Left lung (tissue), 4 donors: ENCODE measurements at regions not wholly inside any gene's neighbourhood (a gene's known extent, or its start where the extent isn't known, plus 50 kb on each side); places are given as distances from the start of the nearest gene placed in this dataset.

ENCODE experiments used
- ATAC-seq: fragments of 200-7000 bp; cut with Tn5 transposase; one replicate; pipeline ENCODE4 v1.9.1; 2020; ENCODE audit warnings: moderate library complexity
- DNase-seq, 4 donors: peaks; one replicate each; pipeline ENCODE4 v3.0.0-alpha.2; 2013 to 2020
- H3K27ac ChIP-seq, 2 donors: fragments of 200-600 bp; sonication (generic) in 1 of 2; one replicate each; pipeline versions ENCODE4 v1.5.0 to v1.8.0; 2020 to 2021
- H3K27me3 ChIP-seq, 2 donors: fragments of 200-600 bp; sonication (generic) in 1 of 2; one replicate each; pipeline versions ENCODE4 v1.5.0 to v1.8.0; 2020 to 2021
- H3K36me3 ChIP-seq, 2 donors: fragments of 200-600 bp; sonication (generic) in 1 of 2; one replicate each; pipeline versions ENCODE4 v1.5.0 to v1.8.0; 2020 to 2021
- H3K4me1 ChIP-seq, 2 donors: fragments of 200-600 bp; one replicate each; pipeline ENCODE4 v1.8.0; 2021
- H3K4me3 ChIP-seq, 2 donors: fragments of 200-600 bp; sonication (generic) in 1 of 2; one replicate each; pipeline versions ENCODE4 v1.5.0 to v1.8.0; 2020 to 2021; ENCODE audit warnings: mild to moderate bottlenecking in 1 of 2
- H3K9me3 ChIP-seq, 2 donors: fragments of 200-600 bp; sonication (generic) in 1 of 2; one replicate each; pipeline versions ENCODE4 v1.5.0 to v1.8.0; 2020 to 2021
- intact Hi-C, 2 donors: fragments of 100-400 bp; cut with DNase I; formaldehyde crosslinking; loops; one replicate each; pipeline versions ENCODE4 v1.11.2 to v1.14.2; 2022
- TF ChIP-seq, protein P1 (sequence below), 2 donors: fragments of 200-600 bp; sonication (generic) in 1 of 2; IDR thresholded peaks; one replicate each; pipeline versions ENCODE4 v1.5.0 to v1.8.0; 2021; ENCODE audit warnings: antibody characterized with exemption in 2 of 2
- donor health status: DM: no; HTN: yes; CAD: no.
- donor health status: DM: no; HTN: no; CAD: no.

- H3K27me3 ChIP-seq = no peaks in the 10 kb centered on the region
- H3K36me3 ChIP-seq = no peaks in the 10 kb centered on the region
- ATAC-seq = peak; percentile 38
- H3K27ac ChIP-seq = peak overlapping the region in 1 of 2 donors; percentile 66
- TF ChIP-seq, protein P1, sequence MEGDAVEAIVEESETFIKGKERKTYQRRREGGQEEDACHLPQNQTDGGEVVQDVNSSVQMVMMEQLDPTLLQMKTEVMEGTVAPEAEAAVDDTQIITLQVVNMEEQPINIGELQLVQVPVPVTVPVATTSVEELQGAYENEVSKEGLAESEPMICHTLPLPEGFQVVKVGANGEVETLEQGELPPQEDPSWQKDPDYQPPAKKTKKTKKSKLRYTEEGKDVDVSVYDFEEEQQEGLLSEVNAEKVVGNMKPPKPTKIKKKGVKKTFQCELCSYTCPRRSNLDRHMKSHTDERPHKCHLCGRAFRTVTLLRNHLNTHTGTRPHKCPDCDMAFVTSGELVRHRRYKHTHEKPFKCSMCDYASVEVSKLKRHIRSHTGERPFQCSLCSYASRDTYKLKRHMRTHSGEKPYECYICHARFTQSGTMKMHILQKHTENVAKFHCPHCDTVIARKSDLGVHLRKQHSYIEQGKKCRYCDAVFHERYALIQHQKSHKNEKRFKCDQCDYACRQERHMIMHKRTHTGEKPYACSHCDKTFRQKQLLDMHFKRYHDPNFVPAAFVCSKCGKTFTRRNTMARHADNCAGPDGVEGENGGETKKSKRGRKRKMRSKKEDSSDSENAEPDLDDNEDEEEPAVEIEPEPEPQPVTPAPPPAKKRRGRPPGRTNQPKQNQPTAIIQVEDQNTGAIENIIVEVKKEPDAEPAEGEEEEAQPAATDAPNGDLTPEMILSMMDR (IDR thresholded peaks at IDR 0.05) = no peak
- intact Hi-C loops = no loop called here
- no peaks in the 10 kb centered on the region for H3K9me3 ChIP-seq
- H3K4me1 ChIP-seq = no peaks in the 10 kb centered on the region
- H3K4me3 ChIP-seq = no peak overlapping the region
- DNase-seq = peak in 2 of 4 donors; percentile 36 to 37
Measured at GRCh38 chr9:13786131-13786530, 506.6 kb upstream of the MPDZ start.

GRCh38 chr9:13779106-13779505 is 499.6 kb upstream of the MPDZ start:
- intact Hi-C loops = no loop called here

DNA sequence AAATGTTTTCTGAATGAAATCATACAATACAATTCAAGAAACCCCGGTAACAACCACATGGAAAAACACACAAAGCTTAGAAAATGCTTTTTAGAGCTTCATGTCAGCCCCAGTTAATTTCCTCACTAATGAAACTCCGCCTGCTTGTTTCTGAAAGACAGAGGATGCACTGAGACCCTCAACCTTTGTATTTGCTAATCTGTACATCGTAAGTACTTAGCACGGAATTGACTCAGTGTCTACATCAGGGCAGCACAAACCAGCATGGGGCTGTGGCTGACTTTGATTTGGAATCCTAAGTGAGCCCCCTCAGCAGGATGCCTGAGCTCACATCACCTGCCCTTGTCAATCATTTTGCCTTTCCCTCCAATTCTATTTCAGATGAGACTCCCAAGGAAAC is 499.1 kb upstream of the MPDZ start:
- Histone ChIP-seq H3K9me3 (no peaks in the 10 kb centered on the region), H3K4me1 (no peaks in the 10 kb centered on the region), H3K4me3 (no peak overlapping the region), H3K27me3 (no peaks in the 10 kb centered on the region), H3K36me3 (no peaks in the 10 kb centered on the region), H3K27ac (no peak overlapping the region)
- TF ChIP-seq, protein P1 (IDR thresholded peaks at IDR 0.05) = no peak
- intact Hi-C loops = no loop called here
- no peak for DNase-seq
- no peak for ATAC-seq

More at GRCh38 chr9:13779106-13779505, 499.6 kb upstream of the MPDZ start:
- Histone ChIP-seq H3K4me3 (no peak overlapping the region), H3K27me3 (no peaks in the 10 kb centered on the region), H3K27ac (no peak overlapping the region), H3K4me1 (no peaks in the 10 kb centered on the region), H3K36me3 (no peaks in the 10 kb centered on the region), H3K9me3 (no peaks in the 10 kb centered on the region)
- TF ChIP-seq, protein P1 (IDR thresholded peaks at IDR 0.05) = no peak
- no peak for DNase-seq
- ATAC-seq = no peak

GRCh38 chr9:13770956-13771355 is 491.5 kb upstream of the MPDZ start:
- no peak overlapping the region for H3K27ac ChIP-seq
- ATAC-seq (no peak), DNase-seq (no peak)
- H3K27me3 ChIP-seq = no peaks in the 10 kb centered on the region
- no peaks in the 10 kb centered on the region for H3K4me1 ChIP-seq
- H3K36me3 ChIP-seq = no peaks in the 10 kb centered on the region
- intact Hi-C loops = no loop called here
- H3K4me3 ChIP-seq = no peak overlapping the region
- H3K9me3 ChIP-seq = no peaks in the 10 kb centered on the region
- TF ChIP-seq, protein P1 (IDR thresholded peaks at IDR 0.05) = no peak

- no peaks in the 10 kb centered on the region for H3K36me3 ChIP-seq
- intact Hi-C loops = no loop called here
- no peaks in the 10 kb centered on the region for H3K9me3 ChIP-seq
- no peak for DNase-seq
- H3K27ac ChIP-seq = no peak overlapping the region
- TF ChIP-seq, protein P1 (IDR thresholded peaks at IDR 0.05) = no peak
- no peak for ATAC-seq
- H3K27me3 ChIP-seq = no peaks in the 10 kb centered on the region
- H3K4me3 ChIP-seq = no peak overlapping the region
- no peaks in the 10 kb centered on the region for H3K4me1 ChIP-seq
Measured at GRCh38 chr9:13769641-13770040, 490.1 kb upstream of the MPDZ start.
